HG02840 (cell line): ENCODE measurements at regions not wholly inside any gene's neighbourhood (a gene's known extent, or its start where the extent isn't known, plus 50 kb on each side); places are given as distances from the start of the nearest gene placed in this dataset.

Source experiments
- ATAC-seq: cut with Tn5 transposase; IDR thresholded peaks from one replicate; pipeline ENCODE4 v1.9.1; 2021; ENCODE audit warnings: mild to moderate bottlenecking, moderate library complexity, moderate number of reproducible peaks; ENCODE audit not compliant: unreplicated experiment, low FRiP score

DNA sequence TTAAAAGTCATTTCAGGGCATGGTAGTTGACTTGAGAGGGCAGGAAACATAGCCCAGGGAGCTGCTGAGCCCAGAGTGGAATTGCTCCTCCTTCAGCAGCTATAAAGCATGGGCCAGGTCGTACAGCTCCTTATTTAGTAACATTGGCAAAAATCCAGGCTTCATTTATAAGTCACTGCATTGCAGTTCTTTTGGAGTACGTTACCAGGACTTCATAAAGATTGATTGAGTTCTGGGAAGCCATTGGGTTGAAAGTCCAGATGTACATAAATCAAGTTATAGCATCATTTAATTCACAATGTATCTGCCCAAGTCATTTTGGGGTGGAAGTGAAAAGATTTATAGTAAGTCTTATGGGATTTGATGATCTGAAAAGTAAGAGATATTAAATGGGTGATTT is 53.0 kb upstream of the ANKEF1 start:
- ATAC-seq: no peak

GRCh38 chr20:9978397-9979004 is 56.3 kb upstream of the ANKEF1 start:
- ATAC-seq: peak; percentile 93

- ATAC-seq: no peak
These were observed 57.2 kb upstream of the ANKEF1 start for GRCh38 chr20:9977629-9978028.

DNA sequence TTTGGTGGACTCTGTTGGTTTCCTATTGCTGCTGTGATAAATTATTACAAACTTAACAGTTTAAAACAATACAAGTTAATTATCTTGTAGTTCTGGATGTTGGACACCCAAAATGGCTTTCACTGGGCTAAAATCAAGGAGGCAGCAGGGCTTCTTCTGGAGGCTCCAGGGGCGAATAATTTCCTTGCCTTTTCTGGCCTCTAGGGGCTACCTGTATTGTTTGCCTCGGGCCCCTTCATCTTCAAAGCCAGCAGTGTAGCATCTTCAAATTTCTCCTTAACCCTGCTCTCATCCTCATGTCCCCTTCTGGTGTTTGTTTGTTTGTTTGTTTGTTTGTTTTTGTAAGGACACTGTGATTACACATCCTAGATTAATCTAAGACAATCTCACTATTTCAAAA is 60.5 kb upstream of the ANKEF1 start:
- ATAC-seq: no peak

DNA sequence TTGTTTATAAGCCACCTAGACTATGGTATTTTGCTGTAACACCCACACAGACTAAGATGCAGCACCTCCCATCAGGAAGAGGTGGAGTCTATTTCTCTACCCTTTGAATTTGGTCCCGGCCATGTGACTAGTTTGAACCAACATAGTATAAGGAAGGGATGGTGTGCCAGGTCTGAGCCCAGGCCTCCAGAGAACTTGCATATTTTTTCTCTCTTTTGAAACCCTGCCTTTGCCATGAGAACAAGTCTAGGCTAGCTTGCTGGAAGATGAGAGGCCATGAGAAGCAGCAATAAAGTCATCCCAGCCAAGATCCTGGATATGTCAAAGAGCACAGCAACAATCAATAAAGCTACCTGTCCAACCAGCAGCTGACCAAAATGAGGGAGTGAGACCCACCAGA is 63.0 kb upstream of the ANKEF1 start:
- no peak for ATAC-seq

- ATAC-seq: no peak
These were observed 65.2 kb upstream of the ANKEF1 start for GRCh38 chr20:9969626-9970025.

DNA sequence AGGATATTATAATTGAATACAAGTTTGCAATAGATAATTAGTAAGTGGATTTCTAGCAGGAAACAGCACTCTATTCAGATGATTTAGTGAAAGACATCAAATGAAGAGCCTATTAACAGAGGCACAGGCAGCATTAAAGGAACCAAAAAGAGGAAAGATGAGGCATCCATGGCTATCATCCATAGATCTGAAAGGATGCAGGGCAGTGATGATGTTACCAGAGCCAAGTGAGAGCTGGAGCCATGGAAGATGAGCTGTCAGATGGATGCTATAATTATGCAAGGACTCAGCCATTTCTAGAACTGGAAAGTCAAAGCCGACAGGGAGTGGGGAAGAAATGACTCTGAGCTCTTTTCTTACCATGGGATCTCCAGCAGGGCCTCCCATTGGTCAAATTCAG is 66.8 kb upstream of the ANKEF1 start:
- ATAC-seq: no peak

- no peak for ATAC-seq
These were observed 67.8 kb upstream of the ANKEF1 start for GRCh38 chr20:9966966-9967365.

GRCh38 chr20:9963029-9963428 is 71.8 kb upstream of the ANKEF1 start:
- no peak for ATAC-seq

- no peak for ATAC-seq
These were observed 76.1 kb upstream of the ANKEF1 start for GRCh38 chr20:9958693-9959092.

DNA sequence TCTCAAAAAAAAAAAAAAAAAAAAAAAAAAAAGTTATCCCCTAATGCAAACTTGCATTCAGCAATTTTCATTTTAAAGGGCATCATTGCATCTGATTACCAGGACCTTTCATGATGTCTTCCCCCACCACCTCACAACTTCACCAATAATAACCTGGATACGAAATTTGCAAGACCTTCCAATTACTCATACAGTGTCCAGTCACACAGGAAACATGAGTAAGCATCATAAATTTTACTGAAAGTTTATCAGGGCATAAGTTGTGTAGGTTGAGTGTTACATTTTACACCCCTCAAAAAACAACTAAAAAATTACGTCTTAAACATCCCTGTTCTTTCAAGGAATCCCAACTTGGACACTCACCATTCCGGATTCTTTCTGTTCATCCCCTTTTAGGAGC is 79.1 kb upstream of the ANKEF1 start:
- ATAC-seq: no peak

DNA sequence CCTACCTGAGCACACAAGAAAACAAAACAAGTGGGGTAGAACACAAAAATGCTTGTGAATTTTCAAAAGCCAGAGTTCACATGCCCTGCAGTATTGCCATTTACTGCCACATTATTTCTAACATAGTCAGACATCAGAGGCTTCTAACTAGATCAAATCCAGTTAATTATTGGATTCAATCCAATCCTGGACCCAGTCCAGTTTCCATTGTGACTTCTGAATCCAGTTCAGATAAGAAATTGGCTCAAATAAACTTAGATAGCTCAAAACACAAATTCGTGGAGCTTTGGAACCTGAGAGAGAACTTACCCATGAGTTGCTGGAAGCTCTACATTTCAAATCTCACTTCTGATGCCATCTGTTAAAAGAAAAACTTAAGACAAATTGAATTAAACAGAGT is 85.2 kb upstream of the ANKEF1 start:
- ATAC-seq: no peak

GRCh38 chr20:9945408-9945807 is 89.4 kb upstream of the ANKEF1 start:
- ATAC-seq: no peak

- ATAC-seq: no peak
These were observed 92.1 kb upstream of the ANKEF1 start for GRCh38 chr20:9942736-9943135.

- ATAC-seq: no peak
These were observed 94.5 kb upstream of the ANKEF1 start for GRCh38 chr20:9940329-9940728.

DNA sequence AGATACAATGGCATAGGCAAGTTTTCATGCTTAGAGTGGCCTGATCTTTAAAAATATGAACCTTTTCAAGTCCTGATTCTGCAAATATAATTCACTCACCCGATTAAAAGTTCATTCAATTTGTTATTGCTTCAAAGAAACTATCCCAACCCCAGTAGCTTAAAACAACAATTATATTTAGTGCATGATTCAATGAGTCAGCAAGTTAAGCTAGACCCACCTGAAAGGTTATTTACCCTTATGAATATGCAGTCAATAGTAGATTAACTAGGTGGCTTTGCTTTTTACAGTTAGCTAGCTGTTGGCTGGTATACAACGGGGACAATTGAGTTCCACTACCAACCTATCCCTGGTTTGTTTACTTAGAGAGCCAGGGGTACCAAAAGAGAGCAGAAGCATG is 95.6 kb upstream of the ANKEF1 start:
- no peak for ATAC-seq

GRCh38 chr20:9935285-9935684 is 96.4 kb upstream of the PAK5 start:
- ATAC-seq: no peak

DNA sequence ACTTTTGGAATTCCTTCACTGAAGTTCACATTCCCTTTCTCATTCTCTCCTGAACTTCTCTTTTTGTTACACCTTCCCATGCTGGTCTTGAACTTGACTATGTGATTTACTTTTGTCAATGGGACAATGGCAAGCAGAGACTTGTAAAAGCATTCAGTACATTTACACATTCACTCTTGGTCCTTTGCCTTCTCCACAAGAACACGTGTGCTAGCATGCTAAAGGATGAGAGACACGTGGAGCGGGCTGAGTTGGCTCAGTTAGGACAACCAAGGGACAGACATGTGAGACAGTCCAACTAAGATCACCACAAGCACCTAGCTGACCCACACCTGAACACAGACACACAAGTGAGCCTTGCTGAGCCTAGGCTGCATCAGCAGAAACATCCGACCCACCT is 91.3 kb upstream of the PAK5 start:
- no peak for ATAC-seq

DNA sequence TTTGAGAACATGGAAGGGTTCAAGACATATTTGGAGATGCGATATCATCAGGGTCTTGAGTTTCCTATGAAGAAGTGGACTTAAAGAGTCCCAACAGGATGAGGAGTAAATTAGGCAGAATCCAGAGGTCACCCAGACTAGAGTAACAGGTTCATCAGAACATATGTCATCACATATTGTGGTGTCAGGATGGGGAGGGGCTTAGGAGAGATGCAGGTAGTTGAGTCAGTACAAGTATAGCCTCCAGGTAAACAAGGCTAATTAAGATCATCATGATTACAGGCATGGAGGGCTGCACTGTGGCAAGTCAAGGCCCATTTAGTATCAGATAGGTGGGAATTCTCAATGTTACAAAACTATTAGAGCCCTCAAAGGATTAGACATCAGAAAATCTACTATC is 90.1 kb upstream of the PAK5 start:
- no peak for ATAC-seq

DNA sequence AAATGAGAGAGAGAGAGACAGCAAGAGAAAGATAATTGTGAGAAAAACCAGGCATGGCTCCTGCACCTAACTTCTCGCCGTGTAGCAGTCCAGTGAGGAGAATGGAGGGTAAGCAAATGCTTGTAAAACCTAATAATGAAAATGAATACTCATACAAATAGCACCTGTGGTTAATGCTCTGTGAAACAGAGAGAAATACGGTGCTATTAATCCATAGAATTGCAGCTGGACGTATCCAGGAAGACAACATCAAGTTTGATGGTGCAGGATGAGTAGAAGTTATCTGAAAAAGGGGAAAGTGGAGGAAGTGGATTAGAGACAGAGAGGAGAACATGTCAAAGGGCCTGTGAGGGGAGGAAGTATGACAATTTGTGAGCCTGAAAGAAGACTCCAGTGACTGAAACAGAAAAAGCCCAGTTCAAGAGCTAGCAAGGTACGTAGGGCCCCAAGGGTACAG is 89.4 kb upstream of the PAK5 start:
- ATAC-seq: peak; percentile 70

DNA sequence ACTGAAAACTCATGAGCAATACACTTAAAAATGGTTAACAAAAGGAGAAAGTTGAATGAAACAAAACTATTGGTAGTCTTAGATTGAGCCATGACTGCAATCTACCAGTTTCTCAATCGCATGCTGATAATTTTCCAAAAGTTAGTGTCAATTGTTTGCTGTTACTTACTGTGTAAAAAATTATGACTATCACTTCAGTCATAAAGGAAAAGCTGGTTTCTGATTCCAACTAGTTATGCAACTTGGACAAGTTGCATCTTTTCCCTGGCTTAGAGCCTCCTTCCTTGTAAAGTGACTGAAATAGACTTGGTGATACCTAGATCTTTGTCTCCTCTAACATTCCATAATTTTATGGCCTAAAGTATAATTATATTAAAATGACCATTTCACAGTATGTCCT is 88.3 kb upstream of the PAK5 start:
- no peak for ATAC-seq

GRCh38 chr20:9926476-9926875 is 87.6 kb upstream of the PAK5 start:
- ATAC-seq: no peak

- no peak for ATAC-seq
These were observed 87.1 kb upstream of the PAK5 start for GRCh38 chr20:9926007-9926406.
